ENCODE measurements at regions not wholly inside any gene's neighbourhood (a gene's known extent, or its start where the extent isn't known, plus 50 kb on each side); places are given as distances from the start of the nearest gene placed in this dataset.
A peak's percentile ranks its signal among the peaks of the same experiment; 100 is the strongest.

GRCh38 chr10:59595593-59595992, 114.1 kb downstream of the SLC16A9 start:
- ATAC-seq (no peak), DNase-seq (no peak)
- H3K27ac ChIP-seq (ENCODE audit: low read length), result no peak overlapping the region
- intact Hi-C loops (cut with DNase I), result no loop called here
- no peaks in the 10 kb centered on the region for H3K4me1 ChIP-seq (ENCODE audit: control insufficient read depth, insufficient read depth, low read length)
- H3K4me3 ChIP-seq (ENCODE audit: low read length), result no peak overlapping the region
- H3K27me3 ChIP-seq (ENCODE audit: control insufficient read depth, insufficient read depth), result no peaks in the 10 kb centered on the region
- WGBS, result 48% methylated on average over 1 of the region's 1 CpG
- no peaks in the 10 kb centered on the region for H3K9me3 ChIP-seq (ENCODE audit: control insufficient read depth, low read length)

- H3K27me3 ChIP-seq (ENCODE audit: control insufficient read depth, insufficient read depth), result no peaks in the 10 kb centered on the region
- intact Hi-C loops (cut with DNase I), result no loop called here
- H3K27ac ChIP-seq (ENCODE audit: low read length), result no peak overlapping the region
- no peaks in the 10 kb centered on the region for H3K9me3 ChIP-seq (ENCODE audit: control insufficient read depth, low read length)
- H3K4me1 ChIP-seq (ENCODE audit: control insufficient read depth, insufficient read depth, low read length), result no peaks in the 10 kb centered on the region
- no peak for ATAC-seq
- DNase-seq, result no peak
- WGBS, result 96% methylated on average over 2 of the region's 2 CpGs
- H3K4me3 ChIP-seq (ENCODE audit: low read length), result no peak overlapping the region
Observed at GRCh38 chr10:59593768-59594167, 115.9 kb downstream of the SLC16A9 start.

GRCh38 chr10:59589796-59590195, 119.9 kb downstream of the SLC16A9 start:
- Histone ChIP-seq H3K4me3 (ENCODE audit: low read length) (no peak overlapping the region), H3K27ac (ENCODE audit: low read length) (no peak overlapping the region), H3K9me3 (ENCODE audit: control insufficient read depth, low read length) (no peaks in the 10 kb centered on the region), H3K4me1 (ENCODE audit: control insufficient read depth, insufficient read depth, low read length) (no peaks in the 10 kb centered on the region), H3K27me3 (ENCODE audit: control insufficient read depth, insufficient read depth) (no peaks in the 10 kb centered on the region)
- ATAC-seq (no peak), DNase-seq (no peak)
- intact Hi-C loops (cut with DNase I), result no loop called here
- 77% methylated on average over 6 of the region's 6 CpGs for WGBS

- ATAC-seq (no peak), DNase-seq (no peak)
- no peaks in the 10 kb centered on the region for H3K9me3 ChIP-seq (ENCODE audit: control insufficient read depth, low read length)
- intact Hi-C loops (cut with DNase I), result no loop called here
- WGBS, result 72% methylated on average over 6 of the region's 6 CpGs
- no peaks in the 10 kb centered on the region for H3K4me1 ChIP-seq (ENCODE audit: control insufficient read depth, insufficient read depth, low read length)
- no peak overlapping the region for H3K4me3 ChIP-seq (ENCODE audit: low read length)
- no peaks in the 10 kb centered on the region for H3K27me3 ChIP-seq (ENCODE audit: control insufficient read depth, insufficient read depth)
- no peak overlapping the region for H3K27ac ChIP-seq (ENCODE audit: low read length)
Observed at GRCh38 chr10:59588791-59589190, 120.9 kb downstream of the SLC16A9 start.

- H3K27me3 ChIP-seq (ENCODE audit: control insufficient read depth, insufficient read depth), result no peaks in the 10 kb centered on the region
- no peak for DNase-seq
- H3K4me3 ChIP-seq (ENCODE audit: low read length), result no peak overlapping the region
- H3K4me1 ChIP-seq (ENCODE audit: control insufficient read depth, insufficient read depth, low read length), result no peaks in the 10 kb centered on the region
- WGBS, result 48% methylated on average over 2 of the region's 2 CpGs
- no peaks in the 10 kb centered on the region for H3K9me3 ChIP-seq (ENCODE audit: control insufficient read depth, low read length)
- H3K27ac ChIP-seq (ENCODE audit: low read length), result no peak overlapping the region
- ATAC-seq, result no peak
- intact Hi-C loops (cut with DNase I), result no loop called here
Observed at GRCh38 chr10:59587756-59588140, 121.9 kb downstream of the SLC16A9 start.

GRCh38 chr10:59587083-59587755, 122.4 kb downstream of the SLC16A9 start:
- Histone ChIP-seq H3K27me3 (ENCODE audit: control insufficient read depth, insufficient read depth) (no peaks in the 10 kb centered on the region), H3K9me3 (ENCODE audit: control insufficient read depth, low read length) (no peaks in the 10 kb centered on the region), H3K4me3 (ENCODE audit: low read length) (no peak overlapping the region), H3K4me1 (ENCODE audit: control insufficient read depth, insufficient read depth, low read length) (no peaks in the 10 kb centered on the region), H3K27ac (ENCODE audit: low read length) (no peak overlapping the region)
- ATAC-seq (no peak), DNase-seq (no peak)
- intact Hi-C loops (cut with DNase I), result no loop called here
- 94% methylated on average over 2 of the region's 2 CpGs for WGBS

- no peak overlapping the region for H3K4me3 ChIP-seq (ENCODE audit: low read length)
- H3K27me3 ChIP-seq (ENCODE audit: control insufficient read depth, insufficient read depth), result no peaks in the 10 kb centered on the region
- WGBS, result 90% methylated on average over 2 of the region's 2 CpGs
- no peaks in the 10 kb centered on the region for H3K9me3 ChIP-seq (ENCODE audit: control insufficient read depth, low read length)
- ATAC-seq (no peak), DNase-seq (no peak)
- H3K27ac ChIP-seq (ENCODE audit: low read length), result no peak overlapping the region
- intact Hi-C loops (cut with DNase I), result no loop called here
- H3K4me1 ChIP-seq (ENCODE audit: control insufficient read depth, insufficient read depth, low read length), result no peaks in the 10 kb centered on the region
Observed at GRCh38 chr10:59586407-59586891, 123.2 kb downstream of the SLC16A9 start.

GRCh38 chr10:59585046-59585700, 124.5 kb downstream of the SLC16A9 start:
- Histone ChIP-seq H3K9me3 (ENCODE audit: control insufficient read depth, low read length) (no peaks in the 10 kb centered on the region), H3K27me3 (ENCODE audit: control insufficient read depth, insufficient read depth) (no peaks in the 10 kb centered on the region), H3K27ac (ENCODE audit: low read length) (no peak overlapping the region), H3K4me1 (ENCODE audit: control insufficient read depth, insufficient read depth, low read length) (no peaks in the 10 kb centered on the region), H3K4me3 (ENCODE audit: low read length) (no peak overlapping the region)
- ATAC-seq (no peak), DNase-seq (peak in 1 of 3 donors; percentile 56)
- intact Hi-C loops (cut with DNase I), result no loop called here
- 70% methylated on average over 4 of the region's 4 CpGs for WGBS

- no peak overlapping the region for H3K27ac ChIP-seq (ENCODE audit: low read length)
- intact Hi-C loops (cut with DNase I), result loop anchor here in 2 of 4 donors (5.0 kb wide), 1 partner anchor 340 kb away; no protein-coding TSS in a partner anchor
- WGBS, result 72% methylated on average over 3 of the region's 3 CpGs
- no peaks in the 10 kb centered on the region for H3K9me3 ChIP-seq (ENCODE audit: control insufficient read depth, low read length)
- H3K4me3 ChIP-seq (ENCODE audit: low read length), result no peak overlapping the region
- no peaks in the 10 kb centered on the region for H3K4me1 ChIP-seq (ENCODE audit: control insufficient read depth, insufficient read depth, low read length)
- DNase-seq (no peak), ATAC-seq (no peak)
- H3K27me3 ChIP-seq (ENCODE audit: control insufficient read depth, insufficient read depth), result no peaks in the 10 kb centered on the region
Observed at GRCh38 chr10:59582780-59583179, 126.9 kb downstream of the SLC16A9 start.

GRCh38 chr10:59582058-59582457, 127.6 kb downstream of the SLC16A9 start:
- ATAC-seq, result peak; percentile 31 to 62
- H3K27me3 ChIP-seq (ENCODE audit: control insufficient read depth, insufficient read depth), result no peaks in the 10 kb centered on the region
- intact Hi-C loops (cut with DNase I), result loop anchor here in 2 of 4 donors (5.0 kb wide), 1 partner anchor 340 kb away; no protein-coding TSS in a partner anchor
- H3K4me3 ChIP-seq (ENCODE audit: low read length), result no peak overlapping the region
- DNase-seq, result no peak
- no peaks in the 10 kb centered on the region for H3K9me3 ChIP-seq (ENCODE audit: control insufficient read depth, low read length)
- WGBS, result 56% methylated on average over 3 of the region's 3 CpGs
- H3K27ac ChIP-seq (ENCODE audit: low read length), result no peak overlapping the region
- H3K4me1 ChIP-seq (ENCODE audit: control insufficient read depth, insufficient read depth, low read length), result no peaks in the 10 kb centered on the region

GRCh38 chr10:59580026-59580863, 129.4 kb downstream of the SLC16A9 start:
- H3K4me3 ChIP-seq (ENCODE audit: low read length), result no peak overlapping the region
- DNase-seq, result no peak
- intact Hi-C loops (cut with DNase I), result loop anchor here in 2 of 4 donors (5.0 kb wide), 1 partner anchor 338 kb away; no protein-coding TSS in a partner anchor
- no peak overlapping the region for H3K27ac ChIP-seq (ENCODE audit: low read length)
- H3K27me3 ChIP-seq (ENCODE audit: control insufficient read depth, insufficient read depth), result no peaks in the 10 kb centered on the region
- no peaks in the 10 kb centered on the region for H3K9me3 ChIP-seq (ENCODE audit: control insufficient read depth, low read length)
- WGBS, result 27% methylated on average over 3 of the region's 3 CpGs
- peak; percentile 26 to 53 for ATAC-seq
- no peaks in the 10 kb centered on the region for H3K4me1 ChIP-seq (ENCODE audit: control insufficient read depth, insufficient read depth, low read length)
